GM18502 (cell line): ENCODE measurements at regions not wholly inside any gene's neighbourhood (a gene's known extent, or its start where the extent isn't known, plus 50 kb on each side); places are given as distances from the start of the nearest gene placed in this dataset.

Experiments
- ATAC-seq: cut with Tn5 transposase; IDR thresholded peaks from one replicate; pipeline ENCODE4 v1.9.1; 2021; ENCODE audit warnings: mild to moderate bottlenecking; ENCODE audit not compliant: unreplicated experiment, poor library complexity

DNA sequence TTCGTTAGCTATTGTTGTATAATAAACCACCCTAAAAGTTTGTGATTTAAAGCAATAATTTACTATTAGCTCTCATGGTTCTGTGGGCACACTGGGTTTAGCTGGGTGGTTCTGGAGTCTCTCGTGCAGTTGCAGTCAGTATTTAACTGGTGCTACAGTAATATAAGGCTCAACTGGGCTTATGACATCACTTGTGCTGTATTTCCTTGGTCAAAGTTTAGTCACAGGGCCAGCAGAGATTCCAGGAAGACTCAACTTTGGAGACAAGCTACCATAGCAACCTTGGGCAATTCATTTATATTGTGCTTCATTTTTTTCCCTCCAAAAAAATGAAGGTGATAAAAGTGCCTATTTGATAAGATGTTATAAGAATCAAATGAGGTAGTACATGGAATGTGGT lies 204.2 kb upstream of the GUCY1A2 start:
- no peak for ATAC-seq

DNA sequence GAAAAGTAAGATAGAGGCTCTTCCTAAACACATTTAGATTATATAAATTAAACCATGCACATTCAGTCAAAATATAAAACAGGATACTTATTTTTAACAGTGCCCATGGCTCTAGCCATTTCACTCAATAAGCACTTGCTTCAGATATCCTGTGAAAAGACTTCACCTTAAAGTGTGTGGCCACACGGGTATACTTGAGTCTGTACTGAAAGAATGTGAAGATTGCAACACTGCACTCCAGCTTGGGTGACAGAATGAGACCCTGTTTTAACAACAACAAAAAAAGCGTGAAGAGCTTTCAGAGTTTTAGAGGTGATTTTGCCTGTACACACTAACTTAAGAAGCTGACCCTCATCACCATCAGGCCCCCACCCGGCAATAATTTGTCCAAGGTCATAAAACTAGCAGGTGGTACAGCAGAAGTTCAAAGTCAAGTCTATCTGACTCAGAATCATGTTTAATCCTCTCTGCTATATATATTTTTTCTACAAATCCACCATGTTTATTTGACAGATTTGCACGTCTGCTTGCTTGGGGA lies 203.5 kb upstream of the GUCY1A2 start:
- ATAC-seq = no peak

DNA sequence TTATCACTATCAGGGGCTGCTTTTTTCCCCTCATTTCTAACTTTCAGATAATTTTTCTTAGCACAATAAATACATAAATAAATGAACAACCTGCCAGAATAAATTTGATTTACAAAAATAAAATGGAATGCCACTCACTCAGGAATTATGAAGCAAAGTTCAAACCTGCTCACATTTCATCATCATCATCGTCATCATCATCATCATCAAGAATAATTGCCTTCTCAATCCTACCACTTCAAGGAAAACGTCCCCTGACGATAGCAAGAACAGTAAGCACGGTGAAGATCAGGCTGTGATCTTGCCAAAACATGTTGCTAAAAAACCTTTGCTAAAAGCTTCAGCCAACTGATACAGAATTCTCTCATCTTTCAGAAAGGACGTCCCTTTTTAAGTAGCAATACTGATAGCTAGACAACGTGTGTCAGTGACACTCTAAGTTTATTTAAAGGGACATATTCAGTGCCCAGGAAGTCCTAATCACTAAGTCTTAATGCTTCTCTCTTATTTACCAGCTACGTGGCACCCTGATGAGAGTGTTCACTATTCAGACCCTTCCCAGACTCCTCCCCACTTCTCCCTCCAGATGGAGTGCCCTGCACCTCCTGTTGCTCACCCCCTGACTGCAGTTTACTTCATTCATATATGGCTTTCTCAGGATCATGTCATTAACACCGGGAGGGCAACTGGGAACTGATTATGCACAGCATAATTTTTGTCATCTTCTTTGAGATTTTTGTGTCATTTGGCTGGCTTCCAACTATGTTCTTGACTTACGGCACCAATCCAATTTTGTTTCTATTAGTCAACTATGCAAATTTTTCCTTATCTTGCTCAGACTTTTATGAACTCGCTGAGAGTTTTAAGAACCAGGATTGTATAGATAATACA lies 200.1 kb upstream of the GUCY1A2 start:
- ATAC-seq = no peak

DNA sequence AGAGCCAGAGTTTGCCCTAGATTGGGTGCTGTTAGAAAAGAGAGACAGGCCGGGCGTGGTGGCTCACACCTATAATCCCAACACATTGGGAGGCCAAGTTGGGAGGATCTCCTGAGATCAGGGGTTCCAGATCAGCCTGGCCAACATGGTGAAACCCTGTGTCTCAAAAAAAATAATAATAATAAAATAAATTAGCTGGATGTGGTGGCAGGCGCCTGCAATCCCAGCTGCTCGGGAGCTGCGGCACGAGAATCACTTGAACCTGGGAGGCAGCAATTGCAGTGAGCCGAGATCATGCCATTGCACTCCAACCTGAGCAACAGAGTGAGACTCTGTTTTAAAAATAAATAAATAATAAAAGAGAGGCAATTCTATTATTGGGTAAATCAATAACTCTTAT lies 199.2 kb upstream of the GUCY1A2 start:
- no peak for ATAC-seq

GRCh38 chr11:107215010-107215409 lies 196.7 kb upstream of the GUCY1A2 start:
- ATAC-seq = no peak

DNA sequence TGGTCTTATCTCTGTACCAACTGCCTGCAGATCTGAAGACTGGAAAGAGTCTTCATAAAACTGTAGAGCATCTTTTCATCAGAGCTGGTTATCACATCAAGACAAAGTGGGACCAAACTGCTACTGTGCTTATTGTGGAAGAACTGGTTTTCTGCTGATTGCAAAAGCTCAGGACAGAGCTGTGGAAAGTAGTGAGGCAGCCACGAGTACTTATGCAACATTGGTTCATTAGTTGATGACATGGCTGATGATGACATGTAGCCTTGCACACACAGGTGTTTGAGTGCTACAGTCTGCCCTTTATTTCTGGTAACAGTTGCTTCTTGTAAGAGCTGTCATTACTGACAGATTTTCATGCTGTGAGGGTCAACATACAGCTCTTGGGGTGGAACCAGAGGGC lies 185.4 kb upstream of the GUCY1A2 start:
- no peak for ATAC-seq

- no peak for ATAC-seq
Measured at GRCh38 chr11:107202241-107202640, 184.0 kb upstream of the GUCY1A2 start.

DNA sequence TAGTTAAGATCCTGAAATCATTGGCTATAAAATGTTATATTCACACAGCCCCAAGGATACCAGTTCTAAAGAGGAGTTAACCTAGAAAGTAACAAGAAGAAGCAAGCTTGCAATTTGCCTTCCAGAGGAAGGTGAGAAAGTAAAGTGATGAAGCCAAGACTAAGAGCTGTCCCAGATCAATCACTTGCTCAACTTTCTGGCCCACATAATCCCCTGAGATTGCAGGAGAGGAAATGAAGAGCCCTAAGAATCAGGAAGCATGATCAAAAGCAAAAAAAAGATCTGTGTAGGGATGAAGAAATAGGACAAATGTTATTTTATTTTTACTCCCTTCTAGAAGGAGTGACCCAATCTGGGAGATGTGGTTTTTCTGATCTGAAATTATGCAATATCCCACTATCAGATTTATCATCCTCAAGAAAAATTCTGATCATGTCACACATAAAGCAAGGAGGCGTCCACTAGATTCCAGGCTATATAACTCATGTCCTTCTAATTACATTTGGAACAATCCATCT lies 180.3 kb upstream of the GUCY1A2 start:
- ATAC-seq = no peak

DNA sequence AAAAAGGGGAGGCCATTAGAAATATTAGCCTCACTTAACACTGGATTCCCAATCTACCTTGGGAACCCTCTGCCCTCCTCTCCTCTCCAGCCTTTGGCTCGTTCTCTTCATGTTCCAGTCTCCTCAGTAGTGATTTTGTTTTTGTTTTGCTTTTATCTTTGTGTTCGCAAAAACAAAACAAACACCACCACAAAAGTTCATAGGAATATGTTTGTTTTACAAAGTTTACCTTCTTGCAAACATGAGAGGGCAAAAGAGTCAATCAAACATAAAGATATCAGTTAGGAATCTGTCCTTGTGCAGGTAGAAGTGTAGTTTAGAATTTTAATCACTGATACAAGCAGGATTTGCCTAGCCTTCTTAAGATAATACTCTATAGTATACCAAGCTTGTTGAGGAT lies 179.7 kb upstream of the GUCY1A2 start:
- no peak for ATAC-seq

GRCh38 chr11:107196732-107197131 lies 178.5 kb upstream of the GUCY1A2 start:
- ATAC-seq = no peak

DNA sequence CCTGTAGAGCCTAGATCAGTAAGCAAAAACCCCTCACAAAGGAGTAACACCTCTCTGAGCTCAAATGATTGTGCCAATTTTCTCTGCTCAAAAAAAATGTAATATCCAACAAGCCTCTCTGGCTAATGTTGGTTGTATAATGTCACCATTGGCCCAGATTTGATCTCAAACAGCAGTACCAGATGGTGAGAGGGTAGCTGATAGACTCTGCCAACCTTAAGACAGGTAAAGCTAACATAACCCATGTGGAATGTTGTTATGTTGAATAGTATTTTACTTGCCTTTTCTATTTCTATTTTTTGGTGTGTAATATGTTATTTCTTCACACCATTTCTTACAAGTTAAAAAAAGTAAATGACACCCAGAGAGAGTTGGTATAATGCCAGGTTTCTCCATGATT lies 166.7 kb upstream of the GUCY1A2 start:
- ATAC-seq = no peak

DNA sequence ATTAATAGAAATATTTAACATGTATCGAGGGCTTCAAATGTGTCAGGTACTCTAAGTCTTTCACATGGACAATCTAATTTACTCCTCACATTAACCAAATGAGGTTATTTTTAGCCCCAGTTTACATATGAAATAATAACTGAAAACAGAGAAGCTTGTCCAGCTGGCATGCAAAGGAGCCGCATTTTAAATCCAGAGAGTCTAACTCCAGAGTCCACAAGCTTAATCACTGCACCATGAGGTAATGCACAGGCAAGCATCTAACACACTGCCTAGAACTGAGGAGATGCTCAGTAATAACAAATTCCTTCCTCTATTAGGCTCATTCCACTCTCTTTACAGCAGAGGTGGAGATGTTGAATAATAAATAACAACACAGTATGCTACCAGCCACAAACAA lies 165.7 kb upstream of the GUCY1A2 start:
- no peak for ATAC-seq

- no peak for ATAC-seq
Measured at GRCh38 chr11:107182978-107183377, 164.7 kb upstream of the GUCY1A2 start.

DNA sequence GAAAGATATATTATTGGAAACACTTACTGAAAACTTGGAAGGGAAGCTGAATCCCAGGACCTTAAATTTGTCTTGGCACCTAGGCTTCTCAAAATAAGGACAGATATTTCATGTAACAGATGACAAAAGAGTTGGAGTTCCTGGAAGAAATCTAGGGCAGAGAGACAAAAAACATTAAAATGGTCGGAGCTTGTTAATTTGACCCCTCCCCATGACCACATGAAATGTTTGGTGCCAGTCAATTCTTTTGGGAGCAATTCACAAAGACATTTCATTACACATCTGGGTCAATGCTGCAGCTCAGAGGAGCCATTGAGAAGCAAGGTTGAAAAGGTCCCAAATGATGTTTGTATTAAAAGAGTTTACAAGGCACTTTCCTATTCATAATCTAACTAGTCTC lies 162.0 kb upstream of the GUCY1A2 start:
- no peak for ATAC-seq

GRCh38 chr11:107179829-107180228 lies 161.6 kb upstream of the GUCY1A2 start:
- no peak for ATAC-seq

DNA sequence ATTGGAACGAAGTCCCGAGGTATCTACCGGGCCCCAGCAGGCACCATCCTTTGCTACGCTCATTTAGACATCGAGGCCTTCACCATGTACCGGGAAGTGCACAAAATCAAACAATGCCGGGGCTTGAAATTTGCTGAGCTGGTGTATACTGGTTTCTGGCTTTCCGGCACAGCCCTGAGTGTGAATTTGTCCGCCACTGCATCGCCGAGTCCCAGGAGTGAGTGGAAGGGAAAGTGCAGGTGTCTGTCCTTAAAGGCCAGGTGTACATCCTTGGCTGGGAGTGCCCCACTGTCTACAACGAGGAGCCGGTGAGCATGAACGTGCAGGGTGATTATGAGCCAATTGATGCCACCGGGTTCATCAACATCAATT lies 158.8 kb upstream of the GUCY1A2 start:
- no peak for ATAC-seq

DNA sequence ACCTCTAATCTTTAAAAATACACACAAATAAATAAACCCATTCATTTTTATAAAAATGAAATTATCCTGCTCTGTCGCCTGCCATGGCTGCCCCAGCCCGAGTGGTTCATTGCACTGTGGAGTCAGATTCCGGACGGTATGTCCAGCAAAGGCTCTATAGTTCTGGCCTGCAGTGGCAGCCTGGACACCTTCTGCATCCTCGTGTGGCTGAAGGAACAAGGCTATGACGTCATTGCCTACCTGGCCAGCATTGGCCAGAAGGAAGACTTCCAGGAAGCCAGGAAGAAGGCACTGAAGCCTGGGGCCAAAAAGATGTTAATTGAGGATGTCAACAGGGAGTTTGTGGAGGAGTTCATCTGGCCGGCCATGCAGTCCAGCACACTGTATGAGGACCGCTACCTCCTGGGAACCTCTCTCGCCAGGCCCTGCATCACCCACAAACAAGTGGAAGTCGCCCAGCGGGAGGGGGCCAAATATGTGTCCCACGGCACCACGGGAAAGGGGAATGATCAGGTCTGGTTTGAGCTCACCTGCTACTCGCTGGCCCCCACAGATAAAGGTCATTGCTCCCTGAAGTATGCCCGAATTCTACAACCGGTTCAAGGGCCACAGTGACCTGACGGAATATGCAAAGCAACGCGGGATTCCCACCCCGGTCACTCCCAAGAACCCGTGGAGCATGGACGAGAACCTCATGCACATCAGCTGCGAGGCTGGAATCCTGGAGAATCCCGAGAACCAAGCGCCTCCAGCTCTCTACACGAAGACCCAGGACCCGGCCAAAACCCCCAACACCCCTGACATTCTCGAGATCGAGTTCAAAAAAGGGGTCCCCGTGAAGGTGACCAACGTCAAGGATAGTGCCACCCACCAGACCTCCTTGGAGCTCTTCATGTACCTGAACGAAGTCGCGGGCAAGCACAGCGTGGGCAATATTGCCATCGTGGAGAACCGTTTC lies 158.2 kb upstream of the GUCY1A2 start:
- ATAC-seq = no peak

DNA sequence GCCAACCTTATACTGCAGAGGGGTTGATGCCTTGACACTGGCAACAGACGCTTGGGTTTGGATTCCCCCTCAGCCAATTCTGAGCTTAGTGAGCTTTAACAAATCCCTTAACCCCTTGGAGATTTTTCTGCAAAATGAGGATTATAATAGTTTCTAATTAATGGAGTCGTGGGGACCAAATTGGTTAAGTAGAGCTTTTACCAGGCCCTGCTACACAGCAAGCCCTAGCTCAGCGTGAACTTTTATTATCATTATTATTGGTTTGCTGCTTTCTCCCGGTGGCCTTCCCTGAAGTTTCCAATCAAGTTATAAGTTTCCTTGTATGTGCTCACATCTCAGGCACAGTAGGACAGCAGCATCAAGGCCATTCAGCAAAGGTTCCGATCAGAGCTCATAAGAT lies 156.6 kb upstream of the GUCY1A2 start:
- no peak for ATAC-seq

DNA sequence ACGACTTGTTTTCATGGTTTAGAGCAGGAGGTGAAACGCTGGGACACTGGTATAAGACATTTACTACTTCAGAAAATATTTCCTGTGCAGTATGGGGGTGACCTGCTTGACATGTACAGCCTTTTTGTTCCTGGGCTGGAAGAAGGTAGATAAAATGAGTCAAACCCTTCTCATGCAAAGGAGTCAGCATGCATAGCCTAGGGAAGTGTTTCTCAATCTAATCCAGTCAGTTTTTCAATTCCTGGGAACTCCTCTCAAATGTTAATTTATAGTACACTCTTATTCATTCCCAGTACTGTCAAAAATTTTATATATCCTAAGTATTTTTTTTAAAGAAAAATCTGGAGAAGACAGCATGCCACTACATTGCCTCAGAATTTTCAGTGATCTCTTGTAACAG lies 154.7 kb upstream of the GUCY1A2 start:
- ATAC-seq = no peak

GRCh38 chr11:107157809-107158187 lies 139.5 kb upstream of the GUCY1A2 start:
- no peak for ATAC-seq
